NB4 (cell line): ENCODE measurements at regions not wholly inside any gene's neighbourhood (a gene's known extent, or its start where the extent isn't known, plus 50 kb on each side); places are given as distances from the start of the nearest gene placed in this dataset.

Source experiments
- DNase-seq: peaks from one replicate; pipeline ENCODE4 v3.0.0; 2010; ENCODE audit warnings: low read depth
- H3K4me3 ChIP-seq: one replicate; pipeline ENCODE4 v1.5.1; 2011; ENCODE audit warnings: mild to moderate bottlenecking, low read depth, low read length, moderate library complexity
- CTCF ChIP-seq: IDR thresholded peaks from one replicate; pipeline ENCODE4 v1.5.1; 2012; ENCODE audit warnings: low read depth, low read length
- MAX ChIP-seq: IDR thresholded peaks from 2 replicates; pipeline ENCODE4 v1.6.1; 2011; ENCODE audit warnings: low read depth, low read length
- MYC ChIP-seq: IDR thresholded peaks from 2 replicates; pipeline ENCODE4 v1.6.1; 2011; ENCODE audit warnings: low read depth, low read length
- POLR2A ChIP-seq: IDR thresholded peaks from 2 replicates; pipeline ENCODE4 v1.6.1; 2011; ENCODE audit warnings: mild to moderate bottlenecking; ENCODE audit not compliant: insufficient read length; ENCODE audit errors: extremely low read depth

- TF ChIP-seq MYC: no peak
- no peak for TF ChIP-seq POLR2A
- no peak for TF ChIP-seq CTCF
- no peak for TF ChIP-seq MAX
- H3K4me3 ChIP-seq: no peak overlapping the region
- no peak for DNase-seq
Observed at GRCh38 chr7:69185170-69185569, 413.1 kb upstream of the AUTS2 start.

GRCh38 chr7:69186974-69187373 lies 411.3 kb upstream of the AUTS2 start:
- TF ChIP-seq MAX: no peak
- TF ChIP-seq MYC: no peak
- TF ChIP-seq CTCF: no peak
- TF ChIP-seq POLR2A: no peak
- no peak for DNase-seq

GRCh38 chr7:69187824-69188333 lies 410.4 kb upstream of the AUTS2 start:
- TF ChIP-seq POLR2A (no peak), CTCF (no peak), MAX (no peak), MYC (no peak)
- no peak overlapping the region for H3K4me3 ChIP-seq
- no peak for DNase-seq

More at GRCh38 chr7:69186974-69187373, 411.3 kb upstream of the AUTS2 start:
- H3K4me3 ChIP-seq: no peak overlapping the region

- no peak overlapping the region for H3K4me3 ChIP-seq
- TF ChIP-seq MAX (no peak), MYC (no peak), POLR2A (no peak), CTCF (no peak)
- DNase-seq: no peak
Observed at GRCh38 chr7:69189406-69189805, 408.9 kb upstream of the AUTS2 start.

GRCh38 chr7:69190025-69190424 lies 408.2 kb upstream of the AUTS2 start:
- TF ChIP-seq POLR2A (no peak), CTCF (no peak), MYC (no peak), MAX (no peak)
- no peak overlapping the region for H3K4me3 ChIP-seq

GRCh38 chr7:69190763-69191162 lies 407.5 kb upstream of the AUTS2 start:
- no peak for DNase-seq
- H3K4me3 ChIP-seq: no peak overlapping the region

More at GRCh38 chr7:69190025-69190424, 408.2 kb upstream of the AUTS2 start:
- no peak for DNase-seq

More at GRCh38 chr7:69190763-69191162, 407.5 kb upstream of the AUTS2 start:
- no peak for TF ChIP-seq CTCF
- no peak for TF ChIP-seq POLR2A
- TF ChIP-seq MYC: no peak
- no peak for TF ChIP-seq MAX
